Fibroblast of villous mesenchyme (primary cell): ENCODE measurements at regions not wholly inside any gene's neighbourhood (a gene's known extent, or its start where the extent isn't known, plus 50 kb on each side); places are given as distances from the start of the nearest gene placed in this dataset.
A peak's percentile ranks its signal among the peaks of the same experiment; 100 is the strongest.

Experiments used
- DNase-seq: peaks from one replicate; pipeline ENCODE4 v3.0.0-alpha.2; 2010; ENCODE audit warnings: low read depth
- H3K4me3 ChIP-seq: 2 replicates; pipeline ENCODE4 v1.5.1; 2011; ENCODE audit warnings: low read depth, mild to moderate bottlenecking, low read length
- CTCF ChIP-seq: IDR thresholded peaks from 2 replicates; pipeline ENCODE4 v1.5.1; 2012; ENCODE audit warnings: low read depth, mild to moderate bottlenecking, low read length; ENCODE audit not compliant: insufficient read depth

GRCh38 chr13:74024314-74024713, 109.9 kb downstream of the KLF12 start:
- no peak overlapping the region for H3K4me3 ChIP-seq
- TF ChIP-seq CTCF, result no peak
- no peak for DNase-seq

- H3K4me3 ChIP-seq, result no peak overlapping the region
- no peak for TF ChIP-seq CTCF
- DNase-seq, result no peak
These were observed 110.7 kb downstream of the KLF12 start for GRCh38 chr13:74023484-74023883.

GRCh38 chr13:74021505-74021904, 112.7 kb downstream of the KLF12 start:
- H3K4me3 ChIP-seq, result no peak overlapping the region
- TF ChIP-seq CTCF, result no peak
- no peak for DNase-seq

- DNase-seq, result no peak
- no peak for TF ChIP-seq CTCF
These were observed 116.2 kb downstream of the KLF12 start for GRCh38 chr13:74018062-74018431.

GRCh38 chr13:74017301-74018061, 116.7 kb downstream of the KLF12 start:
- no peak overlapping the region for H3K4me3 ChIP-seq
- TF ChIP-seq CTCF, result no peak
- no peak for DNase-seq

More at GRCh38 chr13:74018062-74018431, 116.2 kb downstream of the KLF12 start:
- H3K4me3 ChIP-seq, result no peak overlapping the region

- peak; percentile 5 for TF ChIP-seq CTCF
- DNase-seq, result no peak
- H3K4me3 ChIP-seq, result no peak overlapping the region
These were observed 119.1 kb downstream of the KLF12 start for GRCh38 chr13:74015137-74015536.
